ENCODE measurements at regions not wholly inside any gene's neighbourhood (a gene's known extent, or its start where the extent isn't known, plus 50 kb on each side); places are given as distances from the start of the nearest gene placed in this dataset.

DNA sequence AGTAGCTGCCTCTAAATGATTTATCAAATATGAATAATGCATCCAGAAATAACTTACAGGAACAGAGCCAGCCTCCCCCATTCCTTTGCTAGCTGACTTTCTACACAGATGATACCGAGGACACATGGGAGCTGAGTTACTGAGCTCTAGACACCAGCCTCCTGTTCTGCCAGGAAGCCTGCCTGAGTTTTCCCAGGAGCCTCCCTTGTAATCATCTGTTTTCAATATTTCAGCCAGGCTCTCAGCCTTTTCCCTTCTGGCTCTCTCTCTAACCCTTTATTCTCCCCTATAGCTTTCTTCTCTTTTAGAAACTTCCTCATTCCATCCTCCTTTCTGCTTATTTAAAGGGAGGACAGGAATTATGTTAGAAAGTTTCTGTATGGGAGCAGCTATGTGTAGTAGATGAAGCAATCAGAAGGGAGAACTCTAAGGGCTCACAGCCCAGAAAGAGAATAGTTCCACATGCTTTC is 911.6 kb downstream of the TDRD15 start:
- TF ChIP-seq, protein P1, sequence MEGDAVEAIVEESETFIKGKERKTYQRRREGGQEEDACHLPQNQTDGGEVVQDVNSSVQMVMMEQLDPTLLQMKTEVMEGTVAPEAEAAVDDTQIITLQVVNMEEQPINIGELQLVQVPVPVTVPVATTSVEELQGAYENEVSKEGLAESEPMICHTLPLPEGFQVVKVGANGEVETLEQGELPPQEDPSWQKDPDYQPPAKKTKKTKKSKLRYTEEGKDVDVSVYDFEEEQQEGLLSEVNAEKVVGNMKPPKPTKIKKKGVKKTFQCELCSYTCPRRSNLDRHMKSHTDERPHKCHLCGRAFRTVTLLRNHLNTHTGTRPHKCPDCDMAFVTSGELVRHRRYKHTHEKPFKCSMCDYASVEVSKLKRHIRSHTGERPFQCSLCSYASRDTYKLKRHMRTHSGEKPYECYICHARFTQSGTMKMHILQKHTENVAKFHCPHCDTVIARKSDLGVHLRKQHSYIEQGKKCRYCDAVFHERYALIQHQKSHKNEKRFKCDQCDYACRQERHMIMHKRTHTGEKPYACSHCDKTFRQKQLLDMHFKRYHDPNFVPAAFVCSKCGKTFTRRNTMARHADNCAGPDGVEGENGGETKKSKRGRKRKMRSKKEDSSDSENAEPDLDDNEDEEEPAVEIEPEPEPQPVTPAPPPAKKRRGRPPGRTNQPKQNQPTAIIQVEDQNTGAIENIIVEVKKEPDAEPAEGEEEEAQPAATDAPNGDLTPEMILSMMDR (IDR thresholded peaks at IDR 0.05) = no peak
- no peak for TF ChIP-seq POLR2A (IDR thresholded peaks at IDR 0.05; ENCODE audit: low read length)
- TF ChIP-seq, protein P2, sequence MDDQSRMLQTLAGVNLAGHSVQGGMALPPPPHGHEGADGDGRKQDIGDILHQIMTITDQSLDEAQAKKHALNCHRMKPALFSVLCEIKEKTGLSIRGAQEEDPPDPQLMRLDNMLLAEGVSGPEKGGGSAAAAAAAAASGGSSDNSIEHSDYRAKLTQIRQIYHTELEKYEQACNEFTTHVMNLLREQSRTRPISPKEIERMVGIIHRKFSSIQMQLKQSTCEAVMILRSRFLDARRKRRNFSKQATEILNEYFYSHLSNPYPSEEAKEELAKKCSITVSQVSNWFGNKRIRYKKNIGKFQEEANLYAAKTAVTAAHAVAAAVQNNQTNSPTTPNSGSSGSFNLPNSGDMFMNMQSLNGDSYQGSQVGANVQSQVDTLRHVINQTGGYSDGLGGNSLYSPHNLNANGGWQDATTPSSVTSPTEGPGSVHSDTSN (IDR thresholded peaks at IDR 0.05) = no peak
- no peak for TF ChIP-seq RNF2 (IDR thresholded peaks at IDR 0.05; ENCODE audit: borderline replicate concordance, low read depth)
- no peak for TF ChIP-seq RFX5 (IDR thresholded peaks at IDR 0.05)
- TF ChIP-seq, protein P3, sequence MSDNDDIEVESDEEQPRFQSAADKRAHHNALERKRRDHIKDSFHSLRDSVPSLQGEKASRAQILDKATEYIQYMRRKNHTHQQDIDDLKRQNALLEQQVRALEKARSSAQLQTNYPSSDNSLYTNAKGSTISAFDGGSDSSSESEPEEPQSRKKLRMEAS (IDR thresholded peaks at IDR 0.05) = no peak
- no peak for TF ChIP-seq ZSCAN20 (CRISPR knock-in tag; IDR thresholded peaks at IDR 0.05)
- no peak for TF ChIP-seq SMC3 (IDR thresholded peaks at IDR 0.05)
- no peak for TF ChIP-seq BHLHE40 (IDR thresholded peaks at IDR 0.05; ENCODE audit: low read depth, low read length)
- TF ChIP-seq, protein P4, sequence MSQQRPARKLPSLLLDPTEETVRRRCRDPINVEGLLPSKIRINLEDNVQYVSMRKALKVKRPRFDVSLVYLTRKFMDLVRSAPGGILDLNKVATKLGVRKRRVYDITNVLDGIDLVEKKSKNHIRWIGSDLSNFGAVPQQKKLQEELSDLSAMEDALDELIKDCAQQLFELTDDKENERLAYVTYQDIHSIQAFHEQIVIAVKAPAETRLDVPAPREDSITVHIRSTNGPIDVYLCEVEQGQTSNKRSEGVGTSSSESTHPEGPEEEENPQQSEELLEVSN (IDR thresholded peaks at IDR 0.05; ENCODE audit: borderline replicate concordance, low read depth) = no peak
